ENCODE measurements at regions not wholly inside any gene's neighbourhood (a gene's known extent, or its start where the extent isn't known, plus 50 kb on each side); places are given as distances from the start of the nearest gene placed in this dataset.

GRCh38 chr2:19748073-19748375 is 153.8 kb downstream of the TTC32 start:
- TF ChIP-seq ZNF274 (IDR thresholded peaks at IDR 0.05; ENCODE audit: low read depth, low read length) = no peak
- no peak for TF ChIP-seq SUZ12 (IDR thresholded peaks at IDR 0.05; ENCODE audit: extremely low read depth, insufficient read depth, insufficient read length)
